K562 (cell line): ENCODE measurements at regions not wholly inside any gene's neighbourhood (a gene's known extent, or its start where the extent isn't known, plus 50 kb on each side); places are given as distances from the start of the nearest gene placed in this dataset.
A peak's percentile ranks its signal among the peaks of the same experiment; 100 is the strongest.

Experiments used
- ATAC-seq: fragments of 200-7000 bp; cut with Tn5 transposase; 3 replicates; pipeline ENCODE4 v1.9.1; 2020; ENCODE audit warnings: moderate library complexity
- BruUV-seq: library from RNA; stranded (reverse); fragments of 400-500 nt; replicated peaks from 2 replicates; lab custom pipeline; 2021; lab: Mats Ljungman, UMichigan
- CTCF ChIA-PET: fragments of 300-600 bp; formaldehyde crosslinking; extraction: SDS; loops from one replicate; lab custom pipeline; 2021; ENCODE audit warnings: low intra/inter-chr PET ratio; lab: Yijun Ruan, JAX
- POLR2A ChIA-PET: fragments of 300-600, 350-650 bp; sonication (Branson Sonifier 250); formaldehyde crosslinking; extraction: SDS; loops from one replicate; lab custom pipeline; 2021; ENCODE audit warnings: antibody characterized with exemption, inconsistent platforms; lab: Yijun Ruan, JAX
- DNase-seq, 4 experiments: peaks; one replicate each; pipeline versions ENCODE4 v3.0.0 to v3.0.0-alpha.2; 2011 to 2018; ENCODE audit warnings: low spot score in 3 of 4, mixed read lengths in 3 of 4; ENCODE audit errors: extremely low read depth in 1 of 4
- FAIRE-seq: peaks from 2 replicates; lab custom pipeline; 2011; peaks lifted over from hg19 to GRCh38; lab: Jason Lieb, UNC
- H2AFZ ChIP-seq: 2 replicates; pipeline ENCODE4 v1.6.0; 2011; ENCODE audit warnings: low read depth, low read length, control low read depth, inconsistent platforms
- H3K27ac ChIP-seq: fragments of 200-600 bp; 3 replicates; pipeline ENCODE4 v1.8.0; 2011; ENCODE audit warnings: low read depth, mild to moderate bottlenecking, control low read depth, inconsistent platforms, low read length, moderate library complexity, mixed read lengths; ENCODE audit errors: extremely low read depth
- H3K27me3 ChIP-seq, 2 experiments: fragments of 300-600 bp in 1 of 2; 2 replicates in 1 of 2; 3 replicates in 1 of 2; pipeline versions ENCODE4 v1.6.0 to v1.8.0; 2011; ENCODE audit warnings: inconsistent platforms in 2 of 2, low read length in 2 of 2, mild to moderate bottlenecking in 1 of 2, mixed read lengths in 1 of 2, moderate library complexity in 1 of 2; ENCODE audit not compliant: control insufficient read depth in 2 of 2, insufficient read depth in 2 of 2
- H3K36me3 ChIP-seq: fragments of 300-600 bp; 3 replicates; pipeline ENCODE4 v1.8.0; 2011; ENCODE audit warnings: mild to moderate bottlenecking, low read length, inconsistent platforms; ENCODE audit not compliant: control insufficient read depth, insufficient read depth
- H3K4me1 ChIP-seq, 2 experiments: fragments of 200-600 bp in 1 of 2; replicated peaks in 1 of 2; 2 replicates in 1 of 2; 3 replicates in 1 of 2; pipeline versions ENCODE4 v1.5.1 to v1.8.0; 2011; ENCODE audit warnings: inconsistent platforms in 2 of 2, low read length in 2 of 2, mild to moderate bottlenecking in 1 of 2, mixed read lengths in 1 of 2, moderate library complexity in 1 of 2; ENCODE audit not compliant: control insufficient read depth in 2 of 2, insufficient read depth in 2 of 2
- H3K4me2 ChIP-seq: 2 replicates; pipeline ENCODE4 v1.6.1; 2011; ENCODE audit warnings: low read length, control low read depth, inconsistent platforms, mixed read lengths; ENCODE audit not compliant: insufficient read depth
- H3K4me3 ChIP-seq: fragments of 200-600 bp; sonication (generic), shearing (Covaris generic); 2 replicates; pipeline ENCODE4 v1.5.1; 2016; ENCODE audit warnings: control low read depth, inconsistent platforms
- H3K79me2 ChIP-seq: fragments of 200-600 bp; 3 replicates; pipeline ENCODE4 v1.8.0; 2011; ENCODE audit warnings: low read length, inconsistent platforms; ENCODE audit not compliant: control insufficient read depth, insufficient read depth
- H3K9ac ChIP-seq, 2 experiments: 2 replicates each; pipeline versions ENCODE4 v1.6.0 to v1.6.1; 2011; ENCODE audit warnings: low read depth in 2 of 2, low read length in 2 of 2, control low read depth in 1 of 2, inconsistent platforms in 1 of 2, mild to moderate bottlenecking in 1 of 2, mixed read lengths in 1 of 2; ENCODE audit not compliant: insufficient read depth in 1 of 2
- H3K9me1 ChIP-seq: one replicate; pipeline ENCODE4 v1.6.0; 2011; ENCODE audit warnings: inconsistent platforms, mild to moderate bottlenecking, low read length, moderate library complexity; ENCODE audit not compliant: control insufficient read depth, insufficient read depth
- H3K9me3 ChIP-seq: replicated peaks from 2 replicates; pipeline ENCODE4 v1.5.1; 2011; ENCODE audit warnings: low read depth, low read length, inconsistent platforms; ENCODE audit not compliant: control insufficient read depth, insufficient read depth
- H4K20me1 ChIP-seq: replicated peaks from 2 replicates; pipeline ENCODE4 v1.6.1; 2011; ENCODE audit warnings: low read length, inconsistent platforms, mixed read lengths; ENCODE audit not compliant: control insufficient read depth, insufficient read depth
- FOSL1 ChIP-seq: fragments of 200-800 bp; sonication (Bioruptor generic); conservative IDR thresholded peaks from 2 replicates; pipeline ENCODE4 v1.6.1; 2016; ENCODE audit warnings: missing genetic modification characterization, missing compliant biosample characterization
- NUFIP1 ChIP-seq: fragments of 450-650 bp; IDR thresholded peaks from 2 replicates; pipeline ENCODE4 v1.6.1; 2018; ENCODE audit not compliant: partially characterized antibody
- RBM25 ChIP-seq: fragments of 200-400 bp; formaldehyde crosslinking; IDR thresholded peaks from 2 replicates; pipeline ENCODE4 v1.6.1; 2018; ENCODE audit warnings: low read length, low read depth, moderate library complexity; ENCODE audit not compliant: severe bottlenecking
- ZNF239 ChIP-seq: fragments of 250-450 bp; sonication (Bioruptor Pico); IDR thresholded peaks from 2 replicates; pipeline ENCODE4 v1.4.0; 2020; ENCODE audit warnings: mild to moderate bottlenecking
- WGBS: fragments of 100-300 bp; shearing (Covaris generic); methylation state at CpG from one replicate; pipeline ENCODE4 v1.1.6; 2016; ENCODE audit warnings: low coverage, mixed read lengths; ENCODE audit not compliant: insufficient coverage; ENCODE audit errors: missing lambda C conversion rate; 5-methylcytosine and 5-hydroxymethylcytosine counted together
- in situ Hi-C: fragments of 300-500 bp; cut with MboI; formaldehyde crosslinking; loops from 4 replicates; pipeline ENCODE4 v1.15.0; 2018; ENCODE audit warnings: inconsistent platforms, mixed read lengths
- intact Hi-C: fragments of 100-400 bp; cut with micrococcal nuclease; formaldehyde crosslinking; loops from 2 replicates; pipeline ENCODE4 v1.14.2; 2022
- TF ChIP-seq, protein P1 (sequence below): fragments of 250-450 bp; sonication (Bioruptor Pico); IDR thresholded peaks from 2 replicates; pipeline ENCODE4 v1.8.0; 2021; ENCODE audit warnings: moderate library complexity, mild to moderate bottlenecking, inconsistent platforms

DNA sequence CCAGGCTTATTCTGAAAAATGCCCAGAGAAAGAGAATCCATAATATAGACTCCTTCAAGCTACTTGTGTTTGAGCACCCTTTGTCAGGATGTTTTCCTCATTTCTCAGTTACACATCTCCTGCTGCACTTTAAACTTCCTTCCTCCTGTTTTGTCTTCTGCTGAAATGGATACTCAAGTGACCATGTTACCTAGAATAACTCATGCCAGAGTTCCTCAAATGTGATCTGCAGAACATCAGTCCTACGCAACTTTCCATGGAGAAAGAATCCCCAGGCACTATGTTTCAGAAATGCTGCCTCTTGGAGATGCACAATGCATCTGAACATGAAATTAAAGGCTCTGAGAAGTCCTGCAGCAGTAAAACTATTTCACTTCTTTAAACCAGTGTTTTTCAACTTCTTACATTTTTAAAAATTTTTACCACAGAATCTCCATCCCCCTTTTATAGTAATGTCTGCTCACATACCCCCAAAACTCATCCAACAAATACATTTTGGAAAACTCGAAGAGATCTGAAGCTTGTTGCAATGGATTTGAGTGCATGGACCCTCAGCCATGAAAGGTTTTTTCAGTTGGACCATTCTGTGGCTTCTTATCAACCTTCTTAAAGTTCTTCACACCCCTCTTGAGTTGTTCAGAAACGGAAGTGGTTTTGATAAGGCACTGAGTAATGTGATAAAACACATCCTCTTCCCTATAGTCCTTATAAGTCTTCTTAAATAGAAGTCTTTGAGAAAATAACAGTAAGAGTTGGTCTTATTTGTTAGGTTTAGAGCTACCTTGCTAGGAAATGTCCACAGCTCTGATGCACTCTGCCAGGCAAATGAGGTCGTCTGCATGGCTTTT is 84.5 kb upstream of the KCNA1 start:
- Histone ChIP-seq H4K20me1 (no peaks in the 10 kb centered on the region; the same call in 1 of the 2 replicates), H3K4me2 (no peak overlapping the region), H3K27me3 (peaks cover 0 to 17% of the 10 kb centered on the region in 2 experiments; a peak in 2 of 5 replicates), H3K79me2 (no peaks in the 10 kb centered on the region), H3K9ac (no peak overlapping the region), H3K36me3 (no peaks in the 10 kb centered on the region), H3K9me3 (no peaks in the 10 kb centered on the region), H3K4me1 (no peaks in the 10 kb centered on the region), H3K9me1 (no peaks in the 10 kb centered on the region), H3K27ac (no peak overlapping the region), H2AFZ (no peak overlapping the region), H3K4me3 (no peak overlapping the region)
- ChIA-PET CTCF (no interaction called here), POLR2A (interaction anchor here (0.8 to 1.4 kb wide), 2 partner anchors 11 to 1654 kb away, joined by 3 read pairs; no protein-coding TSS in a partner anchor)
- no TSS peak for BruUV-seq
- TF ChIP-seq RBM25 (peak; percentile 5), ZNF239 (CRISPR knock-in tag) (peak; percentile 93), FOSL1 (tag) (peak; percentile 47; the same call in 1 of the 2 replicates), NUFIP1 (no peak)
- TF ChIP-seq, protein P1, sequence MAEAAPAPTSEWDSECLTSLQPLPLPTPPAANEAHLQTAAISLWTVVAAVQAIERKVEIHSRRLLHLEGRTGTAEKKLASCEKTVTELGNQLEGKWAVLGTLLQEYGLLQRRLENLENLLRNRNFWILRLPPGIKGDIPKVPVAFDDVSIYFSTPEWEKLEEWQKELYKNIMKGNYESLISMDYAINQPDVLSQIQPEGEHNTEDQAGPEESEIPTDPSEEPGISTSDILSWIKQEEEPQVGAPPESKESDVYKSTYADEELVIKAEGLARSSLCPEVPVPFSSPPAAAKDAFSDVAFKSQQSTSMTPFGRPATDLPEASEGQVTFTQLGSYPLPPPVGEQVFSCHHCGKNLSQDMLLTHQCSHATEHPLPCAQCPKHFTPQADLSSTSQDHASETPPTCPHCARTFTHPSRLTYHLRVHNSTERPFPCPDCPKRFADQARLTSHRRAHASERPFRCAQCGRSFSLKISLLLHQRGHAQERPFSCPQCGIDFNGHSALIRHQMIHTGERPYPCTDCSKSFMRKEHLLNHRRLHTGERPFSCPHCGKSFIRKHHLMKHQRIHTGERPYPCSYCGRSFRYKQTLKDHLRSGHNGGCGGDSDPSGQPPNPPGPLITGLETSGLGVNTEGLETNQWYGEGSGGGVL = no peak
- intact Hi-C loops = no loop called here
- in situ Hi-C loops = no loop called here
- ATAC-seq (no peak), DNase-seq (no peak), FAIRE-seq (no peak)
- whole genome bisulfite sequencing = 0% methylated on average over 4 of the region's 4 CpGs
